Lower leg skin (tissue), 3 donors: ENCODE measurements at regions not wholly inside any gene's neighbourhood (a gene's known extent, or its start where the extent isn't known, plus 50 kb on each side); places are given as distances from the start of the nearest gene placed in this dataset.

Experiments used
- CTCF ChIP-seq, 3 donors: fragments of 450-650 bp; IDR thresholded peaks; one replicate each; pipeline ENCODE4 v1.5.1; 2016; ENCODE audit warnings: antibody characterized with exemption in 3 of 3, mild to moderate bottlenecking in 3 of 3, moderate library complexity in 2 of 3
- POLR2A ChIP-seq, 2 donors: fragments of 450-650 bp; IDR thresholded peaks; one replicate each; pipeline ENCODE4 v1.6.1; 2016 to 2017; ENCODE audit warnings: antibody characterized with exemption in 2 of 2, mild to moderate bottlenecking in 1 of 2, moderate library complexity in 1 of 2

GRCh38 chr1:82820816-82821215 is 1020.1 kb downstream of the ADGRL2 start:
- TF ChIP-seq CTCF (IDR thresholded peaks at IDR 0.05) (no peak), POLR2A (IDR thresholded peaks at IDR 0.05) (no peak)
